Esophagus (tissue), 2 donors: ENCODE measurements at regions not wholly inside any gene's neighbourhood (a gene's known extent, or its start where the extent isn't known, plus 50 kb on each side); places are given as distances from the start of the nearest gene placed in this dataset.
"Not testable (repeated sequence)": the region's sequence is repeated elsewhere in the genome, so short reads cannot be mapped to it uniquely, and the experiment has no call there.

Experiments used
- H3K27ac ChIP-seq, 2 donors: one replicate each; pipeline ENCODE4 v1.5.1; 2013; ENCODE audit warnings: low read depth in 2 of 2, mild to moderate bottlenecking in 2 of 2, inconsistent platforms in 1 of 2, low read length in 1 of 2, moderate library complexity in 1 of 2
- H3K27me3 ChIP-seq, 2 donors: one replicate each; pipeline ENCODE4 v1.6.1; 2013; ENCODE audit warnings: low read length in 2 of 2, control low read depth in 1 of 2, mild to moderate bottlenecking in 1 of 2; ENCODE audit not compliant: insufficient read depth in 2 of 2, control insufficient read depth in 1 of 2
- H3K36me3 ChIP-seq, 2 donors: one replicate each; pipeline ENCODE4 v1.6.1; 2013; ENCODE audit warnings: low read length in 1 of 2; ENCODE audit not compliant: control insufficient read depth in 2 of 2, insufficient read depth in 2 of 2
- H3K4me1 ChIP-seq, 2 donors: one replicate each; pipeline ENCODE4 v1.6.1; 2013; ENCODE audit warnings: low read length in 1 of 2; ENCODE audit not compliant: control insufficient read depth in 2 of 2, insufficient read depth in 2 of 2
- H3K4me3 ChIP-seq, 2 donors: one replicate each; pipeline ENCODE4 v1.5.1; 2013; ENCODE audit warnings: low read length in 2 of 2, mild to moderate bottlenecking in 2 of 2, low read depth in 1 of 2, moderate library complexity in 1 of 2
- H3K9me3 ChIP-seq, 2 donors: one replicate each; pipeline ENCODE4 v1.6.1; 2013; ENCODE audit warnings: mild to moderate bottlenecking in 2 of 2, low read depth in 1 of 2, low read length in 1 of 2, moderate library complexity in 1 of 2; ENCODE audit not compliant: control insufficient read depth in 2 of 2, insufficient read depth in 1 of 2
- WGBS, 2 donors: extraction: QIAGEN DNeasy Blood & Tissue Kit; methylation state at CpG; one replicate each; pipeline ENCODE4 v1.1.7; 2013; 5-methylcytosine and 5-hydroxymethylcytosine counted together
- donor health status: healthy with polysubstance abuse.
- donor health status: Bipolar disorder and iron deficiency.

DNA sequence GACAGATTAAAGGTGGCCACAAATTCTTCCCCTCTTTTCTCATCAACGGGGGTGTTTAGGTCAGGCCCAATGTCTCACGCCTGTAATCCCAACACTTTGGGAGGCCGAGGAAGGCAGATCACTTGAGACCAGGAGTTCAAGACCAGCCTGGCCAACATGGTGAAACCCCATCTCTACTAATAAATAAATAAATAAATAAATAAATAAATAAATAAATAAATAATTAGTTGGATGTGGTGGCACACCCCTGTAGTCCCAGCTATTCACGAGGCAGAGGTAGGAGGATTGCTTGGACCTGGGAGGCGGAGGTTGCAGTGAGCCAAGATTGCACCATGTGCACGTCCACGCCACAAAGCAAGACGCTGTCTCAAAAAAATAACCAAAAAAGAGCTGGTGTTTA lies 180.7 kb downstream of the FASLG start:
- WGBS, 2 donors = 96 to 97% methylated on average over 8 of the region's 8 CpGs
- H3K4me3 ChIP-seq, H3K27ac ChIP-seq, H3K9me3 ChIP-seq, H3K27me3 ChIP-seq, H3K36me3 ChIP-seq, H3K4me1 ChIP-seq: not testable (repeated sequence)

DNA sequence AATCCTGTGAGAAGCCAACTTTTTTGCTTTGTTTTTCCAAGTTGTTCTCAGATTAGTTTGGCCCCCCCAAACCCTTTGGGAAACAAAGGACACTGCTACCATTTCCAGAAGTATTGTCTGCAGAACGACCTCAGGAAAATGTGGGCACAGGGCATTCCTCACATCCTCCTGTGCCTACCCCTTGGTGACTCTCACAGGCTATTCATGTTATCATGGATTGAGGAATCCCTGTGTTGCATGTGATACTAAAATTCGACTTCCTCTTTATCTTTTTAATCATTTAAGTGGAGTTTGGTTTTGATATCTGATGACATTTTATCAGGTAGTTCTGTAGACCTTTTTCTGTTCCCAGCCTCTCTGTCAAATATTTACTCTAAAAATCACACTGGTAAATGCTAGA lies 184.5 kb downstream of the FASLG start:
- Histone ChIP-seq H3K4me3 (no peak overlapping the region), H3K9me3 (no peaks in the 10 kb centered on the region), H3K36me3 (no peaks in the 10 kb centered on the region), H3K27ac (no peak overlapping the region), H3K27me3 (no peaks in the 10 kb centered on the region), H3K4me1 (peaks cover 0 to 2% of the 10 kb centered on the region in 2 donors)
- WGBS, 2 donors = 24 to 49% methylated on average over 2 of the region's 2 CpGs

DNA sequence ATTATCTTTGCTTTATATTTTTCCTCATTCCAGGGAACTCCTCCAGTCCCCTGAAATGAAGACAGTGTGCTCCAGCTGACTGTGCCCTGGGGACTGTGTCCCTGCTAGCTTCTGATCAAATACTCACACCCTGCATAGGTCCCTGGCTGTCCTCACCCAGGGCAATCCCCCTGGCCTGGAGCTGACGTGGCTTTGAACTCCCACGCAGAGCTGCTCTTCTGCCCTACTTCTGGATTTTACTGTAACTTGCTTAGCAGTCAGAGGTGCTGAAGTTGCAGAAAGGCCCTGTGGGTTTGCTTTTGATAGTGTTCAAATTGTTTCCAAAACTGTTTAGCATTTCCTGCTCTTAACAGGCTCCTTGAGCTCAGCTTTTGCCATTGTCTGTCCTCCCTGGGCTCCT lies 186.5 kb downstream of the FASLG start:
- H3K27ac ChIP-seq = peak overlapping the region in 1 of 2 donors; percentile 13
- H3K36me3 ChIP-seq = no peaks in the 10 kb centered on the region
- WGBS, 2 donors = 55 to 70% methylated on average over 2 of the region's 2 CpGs
- no peak overlapping the region for H3K4me3 ChIP-seq
- H3K9me3 ChIP-seq = no peaks in the 10 kb centered on the region
- no peaks in the 10 kb centered on the region for H3K27me3 ChIP-seq
- peaks cover 0 to 2% of the 10 kb centered on the region in 2 donors for H3K4me1 ChIP-seq

DNA sequence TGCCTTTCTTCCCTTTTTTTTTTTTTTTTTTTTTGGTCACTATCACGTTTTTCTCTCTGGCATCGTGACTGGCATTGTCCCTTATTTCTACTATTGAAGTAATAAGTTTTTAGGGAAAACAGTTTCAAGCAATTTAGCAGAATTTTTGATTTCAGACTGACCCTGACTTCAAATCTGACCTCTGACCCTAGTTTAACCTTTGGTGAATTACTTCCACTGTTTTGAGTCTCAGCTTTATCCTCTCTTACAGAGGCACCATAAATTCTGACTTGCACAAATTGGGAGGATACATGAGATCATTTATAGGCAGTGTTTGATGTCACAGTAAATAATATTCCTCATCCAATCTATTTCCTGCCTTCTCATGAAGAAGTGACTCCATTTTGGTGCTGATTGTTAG lies 187.0 kb downstream of the FASLG start:
- peaks cover 0 to 2% of the 10 kb centered on the region in 2 donors for H3K4me1 ChIP-seq
- no peaks in the 10 kb centered on the region for H3K27me3 ChIP-seq
- no peak overlapping the region for H3K27ac ChIP-seq
- WGBS, 2 donors = 84% methylated on average over 2 of the region's 2 CpGs
- H3K36me3 ChIP-seq = no peaks in the 10 kb centered on the region
- no peak overlapping the region for H3K4me3 ChIP-seq
- no peaks in the 10 kb centered on the region for H3K9me3 ChIP-seq

DNA sequence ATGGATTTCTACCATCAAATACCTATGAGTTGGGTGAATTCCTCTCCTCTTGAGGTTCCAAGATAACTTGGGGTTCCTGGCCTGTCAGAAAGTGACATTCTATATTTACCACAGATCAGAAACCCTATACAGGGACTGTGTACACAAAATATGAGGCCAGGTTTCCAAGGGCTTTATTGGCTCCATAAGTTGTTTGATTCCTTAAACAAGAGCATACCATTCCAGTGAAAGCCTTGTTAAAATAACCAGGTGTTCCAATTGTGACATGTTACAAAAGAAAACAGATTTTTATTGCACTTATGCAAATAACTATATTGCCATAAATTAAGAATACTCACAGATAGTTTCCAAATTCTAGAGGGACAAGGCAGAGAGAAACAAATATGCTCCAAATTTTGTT lies 188.9 kb downstream of the FASLG start:
- not testable (repeated sequence) for H3K4me3 ChIP-seq, H3K36me3 ChIP-seq, H3K9me3 ChIP-seq, H3K27me3 ChIP-seq, H3K4me1 ChIP-seq, H3K27ac ChIP-seq

DNA sequence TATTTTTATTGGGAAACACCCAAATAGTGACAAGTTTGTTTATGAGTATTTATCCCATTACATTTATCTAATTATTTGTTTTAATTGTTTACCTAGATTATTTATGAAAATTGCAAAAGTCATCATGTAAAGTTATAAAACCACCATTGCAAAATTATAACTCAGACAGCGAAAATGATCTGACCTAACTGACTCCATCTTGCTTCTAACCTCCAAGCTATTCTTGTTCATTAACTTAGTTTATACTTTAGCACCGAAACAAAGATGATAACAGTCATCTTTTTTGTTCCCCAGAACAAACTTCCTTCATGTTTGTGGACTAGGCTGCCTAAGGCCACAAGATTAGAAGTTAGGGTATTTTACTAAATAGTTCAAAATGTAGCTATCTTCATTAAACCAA lies 190.8 kb downstream of the FASLG start:
- 94 to 98% methylated on average over 2 of the region's 2 CpGs for WGBS, 2 donors
- H3K36me3 ChIP-seq = no peaks in the 10 kb centered on the region
- no peaks in the 10 kb centered on the region for H3K9me3 ChIP-seq
- H3K4me1 ChIP-seq = peaks cover 0 to 2% of the 10 kb centered on the region in 2 donors
- H3K4me3 ChIP-seq = no peak overlapping the region
- H3K27me3 ChIP-seq = no peaks in the 10 kb centered on the region
- H3K27ac ChIP-seq = no peak overlapping the region

DNA sequence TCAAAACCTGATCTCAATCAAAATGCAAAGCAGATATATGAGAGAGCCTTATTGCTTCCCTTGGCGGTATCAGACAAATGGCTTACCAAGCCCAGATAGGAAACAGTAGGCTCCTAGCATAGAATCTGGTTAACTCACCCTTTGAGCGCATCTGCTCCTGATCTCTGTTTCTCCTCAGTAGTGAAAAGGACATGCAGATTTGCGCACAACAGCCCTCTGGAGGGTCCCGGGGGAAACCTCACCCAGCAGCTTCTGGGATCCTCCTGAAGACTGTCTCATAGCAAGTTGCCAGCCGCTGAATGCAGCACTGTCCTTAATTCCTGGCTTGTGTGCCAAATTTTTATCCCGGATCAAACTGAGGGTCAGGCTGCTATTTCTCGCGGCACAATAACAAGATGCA lies 192.2 kb downstream of the FASLG start:
- H3K27ac ChIP-seq = peak overlapping the region; percentile 13 to 16
- WGBS, 2 donors = 79 to 81% methylated on average over 8 of the region's 8 CpGs
- no peaks in the 10 kb centered on the region for H3K27me3 ChIP-seq
- no peaks in the 10 kb centered on the region for H3K9me3 ChIP-seq
- H3K4me3 ChIP-seq = no peak overlapping the region
- H3K4me1 ChIP-seq = no peaks in the 10 kb centered on the region
- H3K36me3 ChIP-seq = no peaks in the 10 kb centered on the region

DNA sequence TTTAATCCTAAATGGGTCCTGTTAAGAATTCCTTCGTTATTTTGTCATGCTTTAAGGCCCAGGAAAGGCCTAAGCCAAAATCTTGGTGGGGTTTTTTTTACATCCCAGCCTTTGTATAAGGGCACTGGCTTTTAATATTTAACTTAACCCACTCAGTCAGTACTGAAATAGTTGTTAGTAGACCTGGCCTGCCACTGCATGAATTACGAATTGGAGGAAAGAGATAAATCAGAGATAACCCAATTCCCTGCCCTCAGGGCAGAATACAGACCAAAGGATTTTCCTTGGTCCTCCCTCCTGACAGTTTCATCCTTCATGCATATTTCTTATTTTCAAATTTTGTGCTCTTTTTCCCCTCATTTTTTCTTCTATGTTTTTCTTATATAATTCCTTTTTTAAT lies 193.0 kb downstream of the FASLG start:
- Histone ChIP-seq H3K27me3 (no peaks in the 10 kb centered on the region), H3K36me3 (no peaks in the 10 kb centered on the region), H3K9me3 (no peaks in the 10 kb centered on the region), H3K4me3 (no peak overlapping the region), H3K27ac (no peak overlapping the region), H3K4me1 (no peaks in the 10 kb centered on the region)
- WGBS, 2 donors = 59 to 63% methylated on average over 2 of the region's 2 CpGs

DNA sequence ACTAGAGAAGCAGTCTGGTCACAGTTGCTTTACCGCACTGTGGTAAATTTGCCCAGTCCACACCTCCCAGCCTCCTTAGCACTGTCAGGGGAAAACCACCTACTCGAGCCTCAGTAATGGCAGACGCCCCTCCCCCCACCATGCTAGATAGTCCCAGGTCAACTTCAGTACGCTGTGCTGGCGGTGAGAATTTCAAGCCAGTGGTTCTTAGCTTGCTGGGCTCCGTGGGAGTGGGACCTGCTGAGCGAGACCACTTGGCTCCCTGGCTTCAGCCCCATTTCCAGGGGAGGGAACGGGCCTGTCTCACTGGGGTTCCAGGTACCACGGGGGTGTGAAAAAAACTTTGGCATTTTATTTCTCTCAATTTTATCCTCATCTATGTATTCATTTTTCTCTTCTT lies 194.8 kb downstream of the TNFSF18 start:
- not testable (repeated sequence) for H3K4me3 ChIP-seq, H3K27me3 ChIP-seq, H3K4me1 ChIP-seq, H3K27ac ChIP-seq, H3K9me3 ChIP-seq, H3K36me3 ChIP-seq
- 80 to 85% methylated on average over 9 of the region's 9 CpGs for WGBS, 2 donors

DNA sequence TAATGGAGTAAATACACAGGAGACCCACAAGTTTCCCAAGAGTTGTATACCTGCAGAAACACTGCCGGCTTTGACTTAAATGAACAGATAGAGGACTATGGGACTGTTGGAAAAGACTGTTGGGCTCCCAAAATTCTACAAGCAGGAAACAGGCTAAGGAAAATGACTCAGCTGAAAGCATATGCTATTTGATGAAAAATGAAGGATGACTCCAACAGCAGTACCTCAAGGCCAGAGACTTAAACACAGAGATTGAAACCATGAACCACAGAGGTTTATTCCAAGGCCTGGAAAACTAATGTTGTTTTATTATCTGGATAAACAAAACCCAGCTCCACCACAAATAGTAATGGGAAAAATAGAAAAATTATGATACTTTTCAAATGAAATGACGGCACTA lies 187.7 kb downstream of the TNFSF18 start:
- H3K27ac ChIP-seq = no peak overlapping the region
- H3K9me3 ChIP-seq = no peaks in the 10 kb centered on the region
- no peaks in the 10 kb centered on the region for H3K4me1 ChIP-seq
- WGBS, 2 donors = 96 to 98% methylated on average over 2 of the region's 2 CpGs
- H3K36me3 ChIP-seq = no peaks in the 10 kb centered on the region
- H3K27me3 ChIP-seq = no peaks in the 10 kb centered on the region
- H3K4me3 ChIP-seq = no peak overlapping the region
